Neuronal stem cell (in vitro differentiated cells): ENCODE measurements at regions not wholly inside any gene's neighbourhood (a gene's known extent, or its start where the extent isn't known, plus 50 kb on each side); places are given as distances from the start of the nearest gene placed in this dataset.
"Not testable (repeated sequence)": the region's sequence is repeated elsewhere in the genome, so short reads cannot be mapped to it uniquely, and the experiment has no call there.

ENCODE experiments used
- DNase-seq: peaks from one replicate; pipeline ENCODE4 v3.0.0-alpha.2; 2013; ENCODE audit warnings: low spot score
- H2AFZ ChIP-seq: one replicate; pipeline ENCODE4 v1.6.1; 2013; ENCODE audit warnings: mild to moderate bottlenecking, low read length, inconsistent platforms
- H2AK5ac ChIP-seq: 2 replicates; pipeline ENCODE4 v1.6.1; 2013; ENCODE audit warnings: low read depth, mild to moderate bottlenecking, inconsistent platforms, low read length, moderate library complexity, mixed read lengths
- H2BK120ac ChIP-seq: 2 replicates; pipeline ENCODE4 v1.6.1; 2013; ENCODE audit warnings: low read depth, mild to moderate bottlenecking, inconsistent platforms, low read length, moderate library complexity, mixed read lengths
- H2BK12ac ChIP-seq: one replicate; pipeline ENCODE4 v1.6.1; 2013; ENCODE audit warnings: low read length, inconsistent platforms
- H2BK15ac ChIP-seq: 2 replicates; pipeline ENCODE4 v1.6.1; 2013; ENCODE audit warnings: mild to moderate bottlenecking, low read length, inconsistent platforms, mixed read lengths
- H2BK5ac ChIP-seq: one replicate; pipeline ENCODE4 v1.6.1; 2013; ENCODE audit warnings: inconsistent platforms, mild to moderate bottlenecking, low read length, moderate library complexity
- H3K14ac ChIP-seq: one replicate; pipeline ENCODE4 v1.6.1; 2013; ENCODE audit warnings: low read length, inconsistent platforms
- H3K18ac ChIP-seq: 2 replicates; pipeline ENCODE4 v1.6.1; 2013; ENCODE audit warnings: low read length, inconsistent platforms
- H3K23ac ChIP-seq: 2 replicates; pipeline ENCODE4 v1.6.1; 2013; ENCODE audit warnings: low read depth, mild to moderate bottlenecking, mixed read lengths, low read length, inconsistent platforms; ENCODE audit not compliant: poor library complexity
- H3K27ac ChIP-seq: replicated peaks from 3 replicates; pipeline ENCODE4 v1.5.1; 2013; ENCODE audit warnings: low read length, inconsistent platforms
- H3K27me3 ChIP-seq, 3 experiments: 2 replicates each; pipeline ENCODE4 v1.6.1; 2013; ENCODE audit warnings: low read length in 3 of 3, mild to moderate bottlenecking in 2 of 3, inconsistent platforms in 1 of 3, low read depth in 1 of 3, mixed read lengths in 1 of 3, moderate library complexity in 1 of 3; ENCODE audit not compliant: control insufficient read depth in 3 of 3, insufficient read depth in 3 of 3
- H3K36me3 ChIP-seq, 2 donors: replicated peaks in 1 of 2; 2 replicates each; pipeline ENCODE4 v1.6.1; 2013; ENCODE audit warnings: low read length in 2 of 2; ENCODE audit not compliant: control insufficient read depth in 2 of 2, insufficient read depth in 2 of 2
- H3K4ac ChIP-seq: 2 replicates; pipeline ENCODE4 v1.6.1; 2013; ENCODE audit warnings: inconsistent platforms, mild to moderate bottlenecking, low read length, moderate library complexity
- H3K4me1 ChIP-seq, 2 donors: 1 replicate in 1 of 2; 2 replicates in 1 of 2; pipeline ENCODE4 v1.6.1; 2013; ENCODE audit warnings: low read length in 2 of 2, low read depth in 1 of 2; ENCODE audit not compliant: control insufficient read depth in 2 of 2, insufficient read depth in 1 of 2
- H3K4me2 ChIP-seq: one replicate; pipeline ENCODE4 v1.6.1; 2013; ENCODE audit warnings: mild to moderate bottlenecking, low read length, inconsistent platforms; ENCODE audit not compliant: insufficient read depth, poor library complexity, severe bottlenecking
- H3K4me3 ChIP-seq, 2 donors: 2 replicates each; pipeline ENCODE4 v1.5.1; 2013; ENCODE audit warnings: low read length in 2 of 2, mild to moderate bottlenecking in 2 of 2, inconsistent platforms in 1 of 2, moderate library complexity in 1 of 2
- H3K79me1 ChIP-seq: one replicate; pipeline ENCODE4 v1.6.1; 2013; ENCODE audit warnings: low read depth, mild to moderate bottlenecking, inconsistent platforms, low read length, moderate library complexity
- H3K9ac ChIP-seq: one replicate; pipeline ENCODE4 v1.6.1; 2013; ENCODE audit warnings: mild to moderate bottlenecking, low read depth, low read length, inconsistent platforms; ENCODE audit not compliant: poor library complexity
- H3K9me3 ChIP-seq, 2 donors: replicated peaks in 1 of 2; 2 replicates each; pipeline versions ENCODE3 to v1.6.1; 2013; ENCODE audit warnings: low read length in 2 of 2, mild to moderate bottlenecking in 2 of 2, inconsistent platforms in 1 of 2, low read depth in 1 of 2, mixed read lengths in 1 of 2, moderate library complexity in 1 of 2; ENCODE audit not compliant: control insufficient read depth in 2 of 2, insufficient read depth in 1 of 2
- H4K8ac ChIP-seq: one replicate; pipeline ENCODE4 v1.6.1; 2013; ENCODE audit warnings: low read depth, mild to moderate bottlenecking, inconsistent platforms, low read length, moderate library complexity
- H4K91ac ChIP-seq: one replicate; pipeline ENCODE4 v1.6.1; 2013; ENCODE audit warnings: low read length, low read depth, mild to moderate bottlenecking, inconsistent platforms; ENCODE audit not compliant: poor library complexity
- WGBS, 2 donors: extraction: QIAGEN DNeasy Blood & Tissue Kit; methylation state at CpG; one replicate each; pipeline ENCODE4 v1.1.7; 2013; ENCODE audit warnings: missing lambda C conversion rate in 2 of 2, mixed read lengths in 1 of 2; ENCODE audit not compliant: insufficient read length in 2 of 2, insufficient replicate concordance in 1 of 2; ENCODE audit errors: extremely low coverage in 2 of 2; 5-methylcytosine and 5-hydroxymethylcytosine counted together

DNA sequence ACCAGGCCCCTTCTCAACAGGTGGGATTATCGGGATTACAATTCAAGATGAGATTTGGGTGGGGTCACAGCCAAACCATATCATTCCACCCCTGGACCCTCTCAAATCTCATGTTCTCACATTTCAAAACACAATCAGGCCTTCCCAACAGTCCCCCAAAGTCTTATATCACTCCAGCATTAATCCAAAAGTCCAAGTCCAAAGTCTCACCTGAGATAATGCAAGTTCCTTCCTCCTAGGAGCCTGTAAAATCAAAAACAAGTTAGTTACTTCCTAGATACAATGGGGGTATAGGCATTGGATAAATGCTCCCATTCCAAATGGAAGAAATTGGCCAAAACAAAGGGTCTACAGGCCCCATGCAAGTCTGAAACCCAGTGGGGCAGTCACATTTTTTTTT is 111.1 kb upstream of the FAM9C start:
- H3K4me3 ChIP-seq, H3K9ac ChIP-seq, H3K27me3 ChIP-seq, H2BK120ac ChIP-seq, H4K8ac ChIP-seq, H2BK12ac ChIP-seq, H3K18ac ChIP-seq, H3K4me2 ChIP-seq, H2BK15ac ChIP-seq, H3K23ac ChIP-seq, H3K4ac ChIP-seq, H3K14ac ChIP-seq, H2AK5ac ChIP-seq, H3K4me1 ChIP-seq, H3K79me1 ChIP-seq, DNase-seq, H2BK5ac ChIP-seq, H3K27ac ChIP-seq, H3K36me3 ChIP-seq, H2AFZ ChIP-seq, H4K91ac ChIP-seq: not testable (repeated sequence)
- no CpG with 5 or more reads among the region's 1 CpG for WGBS, 2 donors
- peaks cover 0 to 13% of the 10 kb centered on the region in 2 donors for H3K9me3 ChIP-seq

GRCh38 chrX:13153796-13154195 is 109.4 kb upstream of the FAM9C start:
- Histone ChIP-seq H3K27me3 (no peaks in the 10 kb centered on the region), H2BK5ac (no peak overlapping the region), H3K79me1 (no peaks in the 10 kb centered on the region), H2AFZ (no peak overlapping the region), H2BK120ac (no peak overlapping the region), H3K4me1 (no peaks in the 10 kb centered on the region), H2BK15ac (no peak overlapping the region), H3K36me3 (no peaks in the 10 kb centered on the region), H2BK12ac (no peak overlapping the region), H3K4ac (no peak overlapping the region), H2AK5ac (no peak overlapping the region), H3K27ac (no peak overlapping the region), H4K91ac (no peak overlapping the region), H3K18ac (no peak overlapping the region), H3K9me3 (peaks cover 0 to 13% of the 10 kb centered on the region in 2 donors), H3K4me2 (no peak overlapping the region), H3K23ac (no peak overlapping the region), H3K14ac (no peak overlapping the region), H3K9ac (no peak overlapping the region), H4K8ac (no peak overlapping the region), H3K4me3 (no peak overlapping the region)
- WGBS, 2 donors, result no CpG with 5 or more reads among the region's 3 CpGs
- no peak for DNase-seq

DNA sequence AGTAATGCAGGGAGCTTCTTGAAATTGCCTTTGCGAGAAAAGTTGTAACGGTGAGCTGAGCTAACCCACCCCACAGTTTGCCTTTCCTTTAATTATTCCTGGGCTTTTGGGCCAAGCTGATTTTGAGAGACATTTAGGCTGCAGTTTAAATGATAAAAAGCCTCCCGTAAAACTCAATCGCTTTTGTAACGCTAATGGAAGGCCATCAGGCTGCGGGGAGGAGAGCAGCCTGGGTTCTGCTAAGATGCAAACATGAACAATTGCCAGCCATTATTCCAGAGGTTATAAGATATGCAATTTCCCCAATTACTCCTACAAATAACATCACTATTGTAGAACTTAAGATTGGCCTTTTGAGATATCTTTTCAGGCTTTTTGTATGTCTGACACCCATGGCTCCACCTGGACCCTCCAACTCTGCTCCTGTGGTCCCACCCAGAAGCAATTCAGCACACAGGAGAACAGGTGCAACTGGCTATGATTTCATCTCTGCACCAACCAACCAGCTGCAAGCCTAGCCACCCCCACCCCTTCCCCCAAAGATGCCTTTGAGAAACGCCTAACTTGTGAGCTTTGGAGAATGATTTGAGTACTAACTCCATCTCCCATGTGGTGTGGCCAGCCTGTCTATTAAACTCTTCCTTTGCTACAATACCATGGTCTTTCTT is 108.2 kb upstream of the FAM9C start:
- no peak overlapping the region for H3K23ac ChIP-seq
- H3K4me3 ChIP-seq, result no peak overlapping the region
- no peaks in the 10 kb centered on the region for H3K4me1 ChIP-seq
- no peak overlapping the region for H2AFZ ChIP-seq
- H2AK5ac ChIP-seq, result no peak overlapping the region
- H2BK5ac ChIP-seq, result no peak overlapping the region
- H3K27me3 ChIP-seq, result no peaks in the 10 kb centered on the region
- H3K27ac ChIP-seq, result no peak overlapping the region
- no CpG with 5 or more reads among the region's 7 CpGs for WGBS, 2 donors
- H4K8ac ChIP-seq, result no peak overlapping the region
- no peak overlapping the region for H3K4me2 ChIP-seq
- no peak overlapping the region for H2BK15ac ChIP-seq
- no peak overlapping the region for H3K9ac ChIP-seq
- no peaks in the 10 kb centered on the region for H3K79me1 ChIP-seq
- H3K9me3 ChIP-seq, result peaks cover 0 to 16% of the 10 kb centered on the region in 2 donors
- no peak overlapping the region for H2BK120ac ChIP-seq
- H3K18ac ChIP-seq, result no peak overlapping the region
- H3K36me3 ChIP-seq, result no peaks in the 10 kb centered on the region
- no peak overlapping the region for H4K91ac ChIP-seq
- H2BK12ac ChIP-seq, result no peak overlapping the region
- no peak overlapping the region for H3K14ac ChIP-seq
- DNase-seq, result no peak
- H3K4ac ChIP-seq, result no peak overlapping the region

DNA sequence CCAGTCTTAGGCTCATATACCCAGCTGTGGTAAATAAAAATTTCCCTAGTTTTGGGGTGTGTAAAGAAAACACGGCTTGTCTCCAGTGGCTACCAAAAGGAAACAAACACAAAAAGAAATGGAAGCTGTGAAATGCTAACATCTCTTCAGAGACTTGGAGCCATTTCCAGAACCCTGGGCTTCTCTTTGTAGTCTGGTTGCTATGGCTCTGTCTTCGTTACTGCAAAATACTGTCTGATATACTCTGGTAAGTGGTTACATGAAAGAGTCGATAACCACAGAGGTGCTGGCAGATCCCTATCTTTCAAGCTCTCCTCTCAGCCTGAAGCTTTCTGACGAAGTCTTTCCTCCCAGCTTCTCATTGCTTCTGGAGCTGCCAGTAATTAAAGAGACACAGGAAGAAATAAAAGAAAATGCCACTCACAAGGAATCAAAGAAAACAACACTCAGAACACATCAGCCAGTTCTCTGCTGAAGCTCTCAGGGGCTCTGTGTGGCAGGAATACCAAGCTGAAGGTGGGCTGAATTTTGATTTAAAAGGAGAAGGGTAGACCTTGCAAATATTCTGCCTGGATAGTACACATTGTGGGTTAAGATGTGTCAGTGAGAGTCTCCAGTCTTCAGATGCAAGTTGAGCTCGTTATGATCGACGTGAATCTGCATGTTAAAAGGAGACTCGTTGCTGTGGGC is 107.6 kb upstream of the FAM9C start:
- no peak overlapping the region for H3K18ac ChIP-seq
- H3K23ac ChIP-seq, result no peak overlapping the region
- WGBS, 2 donors, result no CpG with 5 or more reads among the region's 8 CpGs

More for the DNA sequence above, 107.6 kb upstream of the FAM9C start:
- H4K8ac ChIP-seq, result no peak overlapping the region
- H3K4me1 ChIP-seq, result no peaks in the 10 kb centered on the region
- no peak overlapping the region for H3K9ac ChIP-seq
- no peak overlapping the region for H2AK5ac ChIP-seq
- no peaks in the 10 kb centered on the region for H3K79me1 ChIP-seq
- DNase-seq, result no peak
- H2BK15ac ChIP-seq, result no peak overlapping the region
- H3K4ac ChIP-seq, result no peak overlapping the region
- H3K36me3 ChIP-seq, result no peaks in the 10 kb centered on the region
- H3K9me3 ChIP-seq, result peaks cover 0 to 16% of the 10 kb centered on the region in 2 donors
- H2BK5ac ChIP-seq, result no peak overlapping the region
- no peak overlapping the region for H4K91ac ChIP-seq
- H3K27me3 ChIP-seq, result no peaks in the 10 kb centered on the region
- no peak overlapping the region for H2AFZ ChIP-seq
- no peak overlapping the region for H2BK120ac ChIP-seq
- H3K4me2 ChIP-seq, result no peak overlapping the region
- H3K14ac ChIP-seq, result no peak overlapping the region
- no peak overlapping the region for H3K27ac ChIP-seq
- no peak overlapping the region for H2BK12ac ChIP-seq
- H3K4me3 ChIP-seq, result no peak overlapping the region
